ENCODE measurements at regions not wholly inside any gene's neighbourhood (a gene's known extent, or its start where the extent isn't known, plus 50 kb on each side); places are given as distances from the start of the nearest gene placed in this dataset.

DNA sequence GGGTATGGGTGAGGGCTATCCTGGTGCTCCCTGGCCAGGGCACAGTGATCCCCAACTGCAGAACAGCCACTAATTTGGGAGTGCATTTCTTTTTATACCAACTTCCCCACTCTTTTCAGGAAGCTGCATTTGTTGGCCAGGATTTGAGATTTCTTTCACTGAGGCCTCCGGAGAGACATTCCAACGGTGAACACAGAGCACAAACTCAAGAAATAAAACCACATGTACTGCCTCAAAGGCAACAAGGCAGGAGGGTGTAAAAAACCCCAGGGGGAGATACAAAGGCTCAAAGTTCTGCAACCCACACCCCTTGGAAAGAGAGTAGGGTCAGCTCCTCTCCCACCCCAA lies 65.3 kb downstream of the CPN2 start:
- H3K27me3 ChIP-seq = peaks cover 39% of the 10 kb centered on the region

GRCh38 chr3:194286375-194287146 lies 64.6 kb downstream of the CPN2 start:
- no peak for TF ChIP-seq CTCF (IDR thresholded peaks at IDR 0.05)
- no peak overlapping the region for H3K4me3 ChIP-seq (ENCODE audit: low read depth in 1 of 2, low read length in 1 of 2)
- no peaks in the 10 kb centered on the region for H3K36me3 ChIP-seq
- H3K27me3 ChIP-seq = peaks cover 43% of the 10 kb centered on the region
- no peaks in the 10 kb centered on the region for H3K9me3 ChIP-seq
- H3K4me1 ChIP-seq (ENCODE audit: control insufficient read depth in 1 of 2, insufficient read depth in 1 of 2, low read depth in 1 of 2, low read length in 1 of 2) = no peaks in the 10 kb centered on the region
- no peak overlapping the region for H3K27ac ChIP-seq

More for the DNA sequence above, 65.3 kb downstream of the CPN2 start:
- no peak overlapping the region for H3K27ac ChIP-seq
- no peak for TF ChIP-seq CTCF (IDR thresholded peaks at IDR 0.05)
- no peaks in the 10 kb centered on the region for H3K4me1 ChIP-seq (ENCODE audit: control insufficient read depth in 1 of 2, insufficient read depth in 1 of 2, low read depth in 1 of 2, low read length in 1 of 2)
- H3K9me3 ChIP-seq = no peaks in the 10 kb centered on the region
- H3K4me3 ChIP-seq (ENCODE audit: low read depth in 1 of 2, low read length in 1 of 2) = no peak overlapping the region
- no peaks in the 10 kb centered on the region for H3K36me3 ChIP-seq

DNA sequence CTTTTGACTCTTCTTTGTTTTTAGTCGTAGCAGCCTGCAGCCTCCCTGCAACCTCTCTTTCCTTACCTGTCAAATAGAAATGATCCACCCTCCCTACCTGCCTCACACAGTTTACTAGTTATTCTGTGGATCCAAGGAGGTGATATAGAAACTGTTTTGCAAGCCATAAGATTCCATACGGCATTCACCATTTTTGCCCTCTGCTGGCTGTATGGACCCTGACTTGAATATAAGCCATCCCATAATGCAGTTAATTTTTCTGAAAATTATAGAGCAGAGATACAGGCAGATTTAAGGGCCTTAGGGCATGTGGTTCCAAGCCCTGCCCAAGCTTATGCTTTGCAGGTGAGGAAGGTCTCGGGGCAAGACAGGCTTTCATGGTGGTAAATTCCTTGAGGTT lies 63.8 kb downstream of the CPN2 start:
- Histone ChIP-seq H3K4me1 (ENCODE audit: control insufficient read depth in 1 of 2, insufficient read depth in 1 of 2, low read depth in 1 of 2, low read length in 1 of 2) (no peaks in the 10 kb centered on the region), H3K27ac (no peak overlapping the region), H3K9me3 (no peaks in the 10 kb centered on the region), H3K4me3 (ENCODE audit: low read depth in 1 of 2, low read length in 1 of 2) (no peak overlapping the region), H3K36me3 (no peaks in the 10 kb centered on the region), H3K27me3 (peaks cover 50% of the 10 kb centered on the region)
- no peak for TF ChIP-seq CTCF (IDR thresholded peaks at IDR 0.05)

- peaks cover 57% of the 10 kb centered on the region for H3K27me3 ChIP-seq
- H3K36me3 ChIP-seq = no peaks in the 10 kb centered on the region
- no peaks in the 10 kb centered on the region for H3K4me1 ChIP-seq (ENCODE audit: control insufficient read depth in 1 of 2, insufficient read depth in 1 of 2, low read depth in 1 of 2, low read length in 1 of 2)
- no peaks in the 10 kb centered on the region for H3K9me3 ChIP-seq
- no peak overlapping the region for H3K4me3 ChIP-seq (ENCODE audit: low read depth in 1 of 2, low read length in 1 of 2)
- TF ChIP-seq CTCF (IDR thresholded peaks at IDR 0.05) = no peak
- H3K27ac ChIP-seq = no peak overlapping the region
Observed at GRCh38 chr3:194287977-194288706, 63.0 kb downstream of the CPN2 start.

All from neutrophil (primary cell).